ENCODE measurements at regions not wholly inside any gene's neighbourhood (a gene's known extent, or its start where the extent isn't known, plus 50 kb on each side); places are given as distances from the start of the nearest gene placed in this dataset.

- in situ Hi-C loops (cut with HindIII; ENCODE audit: low pct_unique_long_range_greater_than_20kb, low sequenced_read_pairs) = no loop called here
Measured at GRCh38 chr7:27395626-27396025, 153.0 kb downstream of the EVX1 start.

DNA sequence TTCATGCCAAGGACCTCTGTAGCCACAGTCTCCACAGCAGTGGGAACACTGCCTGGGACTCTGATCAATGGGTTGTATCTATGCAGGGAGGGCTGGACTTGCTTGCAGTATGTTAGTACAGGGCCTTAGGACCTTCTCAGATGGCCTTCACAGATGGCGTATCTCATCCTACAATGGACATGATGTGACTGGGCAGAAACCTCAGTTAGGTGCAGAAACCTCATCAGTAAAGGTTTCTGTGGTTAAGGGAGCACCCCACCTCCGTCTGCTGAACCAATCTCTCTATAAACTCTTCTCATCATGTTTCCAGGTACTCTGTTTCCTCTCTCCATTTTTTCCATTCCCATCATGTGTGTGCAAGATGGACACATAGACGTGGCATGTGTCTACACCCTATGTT is 154.9 kb downstream of the EVX1 start:
- in situ Hi-C loops (cut with HindIII; ENCODE audit: low pct_unique_long_range_greater_than_20kb, low sequenced_read_pairs) = no loop called here
- DNase-seq (ENCODE audit: low read depth, low spot score) = no peak

More at GRCh38 chr7:27395626-27396025, 153.0 kb downstream of the EVX1 start:
- no peak for DNase-seq (ENCODE audit: low read depth, low spot score)

GRCh38 chr7:27398851-27399250 is 156.2 kb downstream of the EVX1 start:
- no peak for DNase-seq (ENCODE audit: low read depth, low spot score)
- in situ Hi-C loops (cut with HindIII; ENCODE audit: low pct_unique_long_range_greater_than_20kb, low sequenced_read_pairs) = no loop called here

- in situ Hi-C loops (cut with HindIII; ENCODE audit: low pct_unique_long_range_greater_than_20kb, low sequenced_read_pairs) = no loop called here
- DNase-seq (ENCODE audit: low read depth, low spot score) = no peak
Measured at GRCh38 chr7:27399791-27400567, 157.4 kb downstream of the EVX1 start.

GRCh38 chr7:27405780-27406179 is 163.2 kb downstream of the EVX1 start:
- no peak for DNase-seq (ENCODE audit: low read depth, low spot score)
- in situ Hi-C loops (cut with HindIII; ENCODE audit: low pct_unique_long_range_greater_than_20kb, low sequenced_read_pairs) = no loop called here

DNA sequence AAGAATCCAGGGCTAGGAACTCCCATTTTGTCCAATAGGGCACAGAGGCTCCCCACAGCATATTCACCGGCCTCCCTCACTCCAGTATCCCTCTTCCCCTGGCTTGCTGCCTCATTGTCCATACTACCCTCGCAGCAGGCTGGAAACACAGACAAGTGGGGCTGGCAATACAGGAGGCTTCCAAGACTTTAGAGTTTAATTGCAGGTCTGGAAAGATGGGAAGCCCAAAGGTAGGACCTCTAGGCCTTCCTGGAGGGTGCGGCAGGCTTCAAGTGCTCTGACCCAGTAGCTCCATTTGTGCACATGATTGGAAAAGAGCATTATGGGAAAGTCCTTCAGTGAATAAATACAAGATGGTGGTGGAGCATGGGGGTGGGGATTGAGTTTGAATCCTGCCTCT is 166.7 kb downstream of the EVX1 start:
- in situ Hi-C loops (cut with HindIII; ENCODE audit: low pct_unique_long_range_greater_than_20kb, low sequenced_read_pairs) = no loop called here

GRCh38 chr7:27409776-27410175 is 167.2 kb downstream of the EVX1 start:
- in situ Hi-C loops (cut with HindIII; ENCODE audit: low pct_unique_long_range_greater_than_20kb, low sequenced_read_pairs) = no loop called here
- DNase-seq (ENCODE audit: low read depth, low spot score) = peak; percentile 16

More for the DNA sequence above, 166.7 kb downstream of the EVX1 start:
- no peak for DNase-seq (ENCODE audit: low read depth, low spot score)

DNA sequence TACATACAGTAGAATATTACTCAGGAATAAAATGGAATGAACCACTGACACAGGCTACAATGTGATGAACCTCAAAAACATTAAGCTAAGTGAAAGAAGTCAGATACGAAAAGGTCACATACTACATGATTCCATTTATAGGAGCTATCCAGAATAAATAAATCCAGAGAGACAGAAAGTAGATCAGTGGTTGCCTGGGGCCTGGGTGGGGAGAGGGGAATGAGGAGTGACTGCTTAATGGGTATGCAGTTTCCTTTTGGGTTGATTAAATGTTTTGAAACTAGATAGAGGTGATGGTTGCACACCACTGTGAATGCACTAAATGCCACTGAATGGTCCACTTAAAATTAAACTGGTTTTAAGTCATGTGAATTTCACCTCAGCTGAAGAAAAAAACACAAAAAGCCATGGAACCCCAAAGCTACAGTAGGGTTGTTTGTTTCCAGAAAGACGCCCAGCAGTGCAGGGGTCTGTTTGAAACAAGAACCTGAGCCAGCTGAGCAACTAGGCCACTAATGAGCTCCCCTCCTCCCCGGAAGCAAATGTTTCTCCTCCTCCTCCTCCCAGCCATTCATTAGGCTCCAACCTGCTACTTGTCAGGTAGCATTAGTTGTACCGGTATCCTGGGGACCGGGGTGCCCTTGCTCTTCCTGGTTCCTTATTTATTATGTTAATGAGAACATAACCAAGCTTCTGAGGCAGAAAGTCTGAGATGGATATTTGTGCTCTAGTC is 168.4 kb downstream of the EVX1 start:
- in situ Hi-C loops (cut with HindIII; ENCODE audit: low pct_unique_long_range_greater_than_20kb, low sequenced_read_pairs) = no loop called here
- DNase-seq (ENCODE audit: low read depth, low spot score) = no peak

DNA sequence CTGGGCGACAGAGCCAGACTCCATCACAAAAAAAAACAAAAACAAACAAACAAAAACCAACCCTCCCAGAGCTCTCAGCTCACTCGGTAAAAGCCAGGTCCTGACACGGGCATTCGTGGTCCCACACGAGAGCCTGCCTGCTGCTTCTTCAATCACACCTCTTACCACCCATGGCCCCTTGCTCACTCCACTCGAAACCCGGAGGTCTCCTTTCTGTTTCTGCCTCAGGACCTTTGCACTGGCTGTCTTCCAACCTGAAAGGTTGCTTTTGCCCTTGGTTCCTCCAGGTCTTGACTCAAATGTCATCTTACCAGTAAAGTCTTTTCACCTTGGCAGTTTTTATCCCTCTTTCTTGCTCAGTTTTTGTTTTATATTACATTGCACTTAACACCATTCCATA is 169.6 kb downstream of the EVX1 start:
- in situ Hi-C loops (cut with HindIII; ENCODE audit: low pct_unique_long_range_greater_than_20kb, low sequenced_read_pairs) = no loop called here
- DNase-seq (ENCODE audit: low read depth, low spot score) = no peak

- DNase-seq (ENCODE audit: low read depth, low spot score) = no peak
- in situ Hi-C loops (cut with HindIII; ENCODE audit: low pct_unique_long_range_greater_than_20kb, low sequenced_read_pairs) = no loop called here
Measured at GRCh38 chr7:27418541-27418940, 175.9 kb downstream of the EVX1 start.

GRCh38 chr7:27419581-27420177 is 177.1 kb downstream of the EVX1 start:
- in situ Hi-C loops (cut with HindIII; ENCODE audit: low pct_unique_long_range_greater_than_20kb, low sequenced_read_pairs) = no loop called here
- DNase-seq (ENCODE audit: low read depth, low spot score) = no peak

GRCh38 chr7:27420702-27421101 is 178.1 kb downstream of the EVX1 start:
- in situ Hi-C loops (cut with HindIII; ENCODE audit: low pct_unique_long_range_greater_than_20kb, low sequenced_read_pairs) = no loop called here
- DNase-seq (ENCODE audit: low read depth, low spot score) = no peak

GRCh38 chr7:27423290-27423689 is 180.7 kb downstream of the EVX1 start:
- DNase-seq (ENCODE audit: low read depth, low spot score) = no peak
- in situ Hi-C loops (cut with HindIII; ENCODE audit: low pct_unique_long_range_greater_than_20kb, low sequenced_read_pairs) = no loop called here

DNA sequence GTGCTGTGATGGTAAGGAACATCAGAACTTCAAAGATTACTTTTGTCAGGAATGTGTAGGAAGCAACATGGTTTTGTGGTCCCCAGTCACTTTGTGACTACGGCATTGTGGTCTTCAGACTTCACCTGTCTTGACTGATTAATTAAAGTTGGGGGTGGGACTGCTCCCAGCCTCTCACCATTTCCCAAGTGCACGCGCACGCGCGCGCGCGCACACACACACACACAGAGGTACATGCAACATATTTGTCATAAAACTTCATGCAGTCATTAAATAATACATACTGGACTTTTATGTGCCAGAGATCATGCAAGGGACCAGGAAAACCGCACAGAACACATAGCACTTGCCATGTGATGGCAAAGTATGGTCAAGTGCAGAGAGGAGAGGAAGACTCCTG is 181.2 kb downstream of the EVX1 start:
- in situ Hi-C loops (cut with HindIII; ENCODE audit: low pct_unique_long_range_greater_than_20kb, low sequenced_read_pairs) = no loop called here
- no peak for DNase-seq (ENCODE audit: low read depth, low spot score)

- DNase-seq (ENCODE audit: low read depth, low spot score) = no peak
- in situ Hi-C loops (cut with HindIII; ENCODE audit: low pct_unique_long_range_greater_than_20kb, low sequenced_read_pairs) = no loop called here
Measured at GRCh38 chr7:27424231-27424630, 181.6 kb downstream of the EVX1 start.

- no peak for DNase-seq (ENCODE audit: low read depth, low spot score)
- in situ Hi-C loops (cut with HindIII; ENCODE audit: low pct_unique_long_range_greater_than_20kb, low sequenced_read_pairs) = no loop called here
Measured at GRCh38 chr7:27424749-27425148, 182.1 kb downstream of the EVX1 start.

- in situ Hi-C loops (cut with HindIII; ENCODE audit: low pct_unique_long_range_greater_than_20kb, low sequenced_read_pairs) = no loop called here
Measured at GRCh38 chr7:27427416-27427815, 184.8 kb downstream of the EVX1 start.

DNA sequence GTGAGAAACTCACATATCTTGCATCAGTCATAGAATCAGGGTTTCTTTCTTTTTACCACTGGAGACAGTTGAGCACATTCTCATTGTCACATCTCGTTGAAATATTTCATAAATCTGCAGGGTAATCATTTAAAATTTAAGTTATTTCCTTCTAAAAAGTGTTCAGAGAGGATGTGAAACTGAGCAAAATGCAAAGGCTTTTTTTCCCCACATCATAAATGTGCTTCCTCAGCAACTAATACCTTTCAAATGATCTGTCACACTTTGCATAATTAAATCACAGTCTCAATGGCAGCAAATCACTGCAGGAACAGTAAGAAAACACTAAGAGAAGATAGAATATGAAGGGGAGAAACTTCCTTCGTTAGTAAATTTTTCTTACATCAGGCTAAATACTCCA is 187.5 kb downstream of the EVX1 start:
- in situ Hi-C loops (cut with HindIII; ENCODE audit: low pct_unique_long_range_greater_than_20kb, low sequenced_read_pairs) = no loop called here
- no peak for DNase-seq (ENCODE audit: low read depth, low spot score)

More at GRCh38 chr7:27427416-27427815, 184.8 kb downstream of the EVX1 start:
- DNase-seq (ENCODE audit: low read depth, low spot score) = no peak

GRCh38 chr7:27431465-27431864 is 188.9 kb downstream of the EVX1 start:
- in situ Hi-C loops (cut with HindIII; ENCODE audit: low pct_unique_long_range_greater_than_20kb, low sequenced_read_pairs) = no loop called here
- DNase-seq (ENCODE audit: low read depth, low spot score) = no peak

Measured in SK-MEL-5 (cell line).